HAP-1 (cell line): ENCODE measurements at regions not wholly inside any gene's neighbourhood (a gene's known extent, or its start where the extent isn't known, plus 50 kb on each side); places are given as distances from the start of the nearest gene placed in this dataset.

Experiments
- DNase-seq, 2 experiments: peaks; one replicate each; pipeline ENCODE4 v3.0.0-alpha.2; 2016 to 2020; ENCODE audit warnings: low spot score in 2 of 2
- H3K27me3 ChIP-seq: fragments of 250-450 bp; sonication (Bioruptor Pico); 2 replicates; pipeline ENCODE4 v1.5.1; 2020; ENCODE audit warnings: low read depth, mild to moderate bottlenecking, moderate library complexity
- H3K36me3 ChIP-seq: fragments of 250-450 bp; sonication (Bioruptor Pico); replicated peaks from 2 replicates; pipeline ENCODE4 v1.5.1; 2020; ENCODE audit warnings: mild to moderate bottlenecking
- H3K4me1 ChIP-seq: fragments of 250-450 bp; sonication (Bioruptor Pico); 2 replicates; pipeline ENCODE4 v1.5.1; 2020; ENCODE audit warnings: mild to moderate bottlenecking
- H3K4me3 ChIP-seq: fragments of 250-450 bp; sonication (Bioruptor Pico); 2 replicates; pipeline ENCODE4 v1.5.1; 2020; ENCODE audit warnings: mild to moderate bottlenecking, moderate library complexity
- H3K9me3 ChIP-seq: fragments of 250-450 bp; sonication (Bioruptor Pico); 2 replicates; pipeline ENCODE4 v1.5.1; 2020; ENCODE audit warnings: mild to moderate bottlenecking, moderate library complexity
- in situ Hi-C: fragments of 300-500 bp; cut with MboI; formaldehyde crosslinking; loops from 3 replicates; pipeline ENCODE4 v1.14.3; 2020; ENCODE audit warnings: low sequenced_read_pairs, inconsistent platforms, mixed read lengths

- H3K9me3 ChIP-seq = no peaks in the 10 kb centered on the region
- no peaks in the 10 kb centered on the region for H3K4me1 ChIP-seq
These were observed 427.5 kb downstream of the PDCD6IP start for GRCh38 chr3:34225821-34226366.

GRCh38 chr3:34229876-34230275 lies 431.4 kb downstream of the PDCD6IP start:
- Histone ChIP-seq H3K27me3 (no peaks in the 10 kb centered on the region), H3K9me3 (no peaks in the 10 kb centered on the region), H3K4me1 (no peaks in the 10 kb centered on the region), H3K4me3 (no peak overlapping the region), H3K36me3 (no peaks in the 10 kb centered on the region)
- DNase-seq = peak in 1 of 2 experiments; percentile 10
- in situ Hi-C loops = no loop called here

More at GRCh38 chr3:34225821-34226366, 427.5 kb downstream of the PDCD6IP start:
- no peak for DNase-seq
- Histone ChIP-seq H3K4me3 (no peak overlapping the region), H3K36me3 (no peaks in the 10 kb centered on the region), H3K27me3 (no peaks in the 10 kb centered on the region)
- in situ Hi-C loops = no loop called here

GRCh38 chr3:34235096-34235495 lies 436.7 kb downstream of the PDCD6IP start:
- H3K27me3 ChIP-seq = no peaks in the 10 kb centered on the region
- no peak overlapping the region for H3K4me3 ChIP-seq
- DNase-seq = no peak
- H3K4me1 ChIP-seq = no peaks in the 10 kb centered on the region
- in situ Hi-C loops = no loop called here
- H3K36me3 ChIP-seq = no peaks in the 10 kb centered on the region
- H3K9me3 ChIP-seq = no peaks in the 10 kb centered on the region

- no peak overlapping the region for H3K4me3 ChIP-seq
- in situ Hi-C loops = no loop called here
These were observed 439.5 kb downstream of the PDCD6IP start for GRCh38 chr3:34237946-34238345.

GRCh38 chr3:34238407-34238806 lies 440.0 kb downstream of the PDCD6IP start:
- H3K4me1 ChIP-seq = no peaks in the 10 kb centered on the region
- no peak overlapping the region for H3K4me3 ChIP-seq
- no peaks in the 10 kb centered on the region for H3K27me3 ChIP-seq
- in situ Hi-C loops = no loop called here
- no peaks in the 10 kb centered on the region for H3K9me3 ChIP-seq
- H3K36me3 ChIP-seq = no peaks in the 10 kb centered on the region
- DNase-seq = no peak

More at GRCh38 chr3:34237946-34238345, 439.5 kb downstream of the PDCD6IP start:
- Histone ChIP-seq H3K36me3 (no peaks in the 10 kb centered on the region), H3K9me3 (no peaks in the 10 kb centered on the region), H3K4me1 (no peaks in the 10 kb centered on the region), H3K27me3 (no peaks in the 10 kb centered on the region)
- DNase-seq = no peak

GRCh38 chr3:34239287-34239686 lies 440.9 kb downstream of the PDCD6IP start:
- no peaks in the 10 kb centered on the region for H3K36me3 ChIP-seq
- no peaks in the 10 kb centered on the region for H3K4me1 ChIP-seq
- no peaks in the 10 kb centered on the region for H3K27me3 ChIP-seq
- no peak for DNase-seq
- in situ Hi-C loops = no loop called here
- no peaks in the 10 kb centered on the region for H3K9me3 ChIP-seq
- no peak overlapping the region for H3K4me3 ChIP-seq

GRCh38 chr3:34239875-34240274 lies 441.4 kb downstream of the PDCD6IP start:
- Histone ChIP-seq H3K36me3 (no peaks in the 10 kb centered on the region), H3K9me3 (no peaks in the 10 kb centered on the region), H3K4me1 (no peaks in the 10 kb centered on the region), H3K4me3 (no peak overlapping the region), H3K27me3 (no peaks in the 10 kb centered on the region)
- no peak for DNase-seq
- in situ Hi-C loops = no loop called here

GRCh38 chr3:34247401-34247800 lies 449.0 kb downstream of the PDCD6IP start:
- in situ Hi-C loops = no loop called here
- no peaks in the 10 kb centered on the region for H3K9me3 ChIP-seq
- DNase-seq = no peak

GRCh38 chr3:34248352-34248751 lies 449.9 kb downstream of the PDCD6IP start:
- in situ Hi-C loops = no loop called here
- DNase-seq = no peak

More at GRCh38 chr3:34247401-34247800, 449.0 kb downstream of the PDCD6IP start:
- Histone ChIP-seq H3K36me3 (no peaks in the 10 kb centered on the region), H3K4me3 (no peak overlapping the region), H3K27me3 (no peaks in the 10 kb centered on the region), H3K4me1 (no peaks in the 10 kb centered on the region)

GRCh38 chr3:34254285-34254684 lies 455.9 kb downstream of the PDCD6IP start:
- H3K36me3 ChIP-seq = no peaks in the 10 kb centered on the region
- H3K9me3 ChIP-seq = no peaks in the 10 kb centered on the region
- H3K27me3 ChIP-seq = 0 out of 2 replicates have a peak, but pooled peaks cover 2% of the 10 kb centered on the region
- no peaks in the 10 kb centered on the region for H3K4me1 ChIP-seq
- no peak for DNase-seq
- no peak overlapping the region for H3K4me3 ChIP-seq
- in situ Hi-C loops = no loop called here

More at GRCh38 chr3:34248352-34248751, 449.9 kb downstream of the PDCD6IP start:
- Histone ChIP-seq H3K36me3 (no peaks in the 10 kb centered on the region), H3K4me1 (no peaks in the 10 kb centered on the region), H3K9me3 (no peaks in the 10 kb centered on the region), H3K27me3 (no peaks in the 10 kb centered on the region), H3K4me3 (no peak overlapping the region)

GRCh38 chr3:34256021-34256420 lies 457.6 kb downstream of the PDCD6IP start:
- no peaks in the 10 kb centered on the region for H3K36me3 ChIP-seq
- no peak overlapping the region for H3K4me3 ChIP-seq
- in situ Hi-C loops = no loop called here
- H3K27me3 ChIP-seq = 0 out of 2 replicates have a peak, but pooled peaks cover 2% of the 10 kb centered on the region
- H3K9me3 ChIP-seq = no peaks in the 10 kb centered on the region
- no peak for DNase-seq
- no peaks in the 10 kb centered on the region for H3K4me1 ChIP-seq

- no peak overlapping the region for H3K4me3 ChIP-seq
- in situ Hi-C loops = no loop called here
- H3K27me3 ChIP-seq = 0 out of 2 replicates have a peak, but pooled peaks cover 2% of the 10 kb centered on the region
- H3K36me3 ChIP-seq = no peaks in the 10 kb centered on the region
- DNase-seq = no peak
- no peaks in the 10 kb centered on the region for H3K4me1 ChIP-seq
- H3K9me3 ChIP-seq = no peaks in the 10 kb centered on the region
These were observed 458.4 kb downstream of the PDCD6IP start for GRCh38 chr3:34256791-34257190.

GRCh38 chr3:34258271-34258998 lies 460.0 kb downstream of the PDCD6IP start:
- no peaks in the 10 kb centered on the region for H3K4me1 ChIP-seq
- in situ Hi-C loops = no loop called here

GRCh38 chr3:34260271-34261000 lies 462.0 kb downstream of the PDCD6IP start:
- no peaks in the 10 kb centered on the region for H3K9me3 ChIP-seq
- no peaks in the 10 kb centered on the region for H3K27me3 ChIP-seq
- H3K36me3 ChIP-seq = no peaks in the 10 kb centered on the region
- H3K4me3 ChIP-seq = no peak overlapping the region
- in situ Hi-C loops = no loop called here
- peak; percentile 25 to 69 for DNase-seq
- no peaks in the 10 kb centered on the region for H3K4me1 ChIP-seq

More at GRCh38 chr3:34258271-34258998, 460.0 kb downstream of the PDCD6IP start:
- no peak overlapping the region for H3K4me3 ChIP-seq
- DNase-seq = no peak
- H3K9me3 ChIP-seq = no peaks in the 10 kb centered on the region
- H3K27me3 ChIP-seq = 0 out of 2 replicates have a peak, but pooled peaks cover 2% of the 10 kb centered on the region
- H3K36me3 ChIP-seq = no peaks in the 10 kb centered on the region
